ENCODE measurements at regions not wholly inside any gene's neighbourhood (a gene's known extent, or its start where the extent isn't known, plus 50 kb on each side); places are given as distances from the start of the nearest gene placed in this dataset.

DNA sequence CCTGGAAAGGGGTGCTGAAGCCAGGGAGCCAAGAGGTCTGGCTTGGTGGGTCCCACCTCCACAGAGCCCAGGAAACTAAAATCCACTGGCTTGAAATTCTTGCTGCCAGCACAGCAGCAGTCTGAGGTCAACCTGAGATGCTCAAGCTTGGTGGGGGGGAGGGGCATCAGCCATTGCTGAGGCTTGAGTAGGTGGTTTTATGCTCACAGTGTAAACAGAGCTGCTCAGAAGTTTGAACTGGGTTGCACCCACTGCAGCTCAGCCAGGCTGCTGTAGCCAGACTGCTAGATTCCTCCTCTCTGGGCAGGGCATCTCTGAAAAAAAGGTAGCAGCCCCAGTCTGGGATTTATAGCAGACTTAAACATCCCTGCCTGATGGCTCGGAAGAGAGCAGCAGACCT, 55.5 kb upstream of the FBXL17 start:
- no peak for DNase-seq

GRCh38 chr5:108436696-108437095, 54.8 kb upstream of the FBXL17 start:
- DNase-seq: no peak

GRCh38 chr5:108433600-108433999, 51.7 kb upstream of the FBXL17 start:
- no peak for DNase-seq

DNA sequence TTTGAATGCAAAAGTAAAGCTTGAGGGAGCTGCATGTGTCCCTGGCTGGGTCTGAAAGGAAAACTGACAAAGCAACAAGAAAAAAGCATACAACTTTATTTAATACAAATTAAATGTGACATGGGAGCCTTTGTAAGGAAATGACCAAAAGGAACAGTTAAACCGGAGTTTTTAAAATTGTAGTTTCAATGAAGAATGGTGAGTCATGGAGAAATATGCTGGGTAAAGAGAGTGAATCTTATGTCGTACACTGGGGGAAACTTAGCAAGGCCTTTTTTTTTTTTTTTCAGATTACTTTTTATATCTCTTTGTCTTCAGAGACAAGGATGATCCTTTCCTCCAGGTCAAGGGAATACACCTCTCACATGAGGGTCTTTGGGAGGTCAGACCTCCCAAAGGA, 50.1 kb upstream of the FBXL17 start:
- DNase-seq: no peak
